HFF-Myc (cell line): ENCODE measurements at regions not wholly inside any gene's neighbourhood (a gene's known extent, or its start where the extent isn't known, plus 50 kb on each side); places are given as distances from the start of the nearest gene placed in this dataset.

Experiments used
- DNase-seq: peaks from one replicate; pipeline ENCODE4 v3.0.0-alpha.2; 2011; ENCODE audit warnings: low read depth; ENCODE audit errors: extremely low read depth
- H3K4me3 ChIP-seq: replicated peaks from 2 replicates; pipeline ENCODE4 v1.5.1; 2011; ENCODE audit warnings: low read depth, mild to moderate bottlenecking, control low read depth, low read length
- TF ChIP-seq, protein P1 (sequence below): IDR thresholded peaks from 2 replicates; pipeline ENCODE4 v1.5.1; 2012; ENCODE audit warnings: mild to moderate bottlenecking, low read depth, low read length, control low read depth; ENCODE audit errors: missing control alignments

DNA sequence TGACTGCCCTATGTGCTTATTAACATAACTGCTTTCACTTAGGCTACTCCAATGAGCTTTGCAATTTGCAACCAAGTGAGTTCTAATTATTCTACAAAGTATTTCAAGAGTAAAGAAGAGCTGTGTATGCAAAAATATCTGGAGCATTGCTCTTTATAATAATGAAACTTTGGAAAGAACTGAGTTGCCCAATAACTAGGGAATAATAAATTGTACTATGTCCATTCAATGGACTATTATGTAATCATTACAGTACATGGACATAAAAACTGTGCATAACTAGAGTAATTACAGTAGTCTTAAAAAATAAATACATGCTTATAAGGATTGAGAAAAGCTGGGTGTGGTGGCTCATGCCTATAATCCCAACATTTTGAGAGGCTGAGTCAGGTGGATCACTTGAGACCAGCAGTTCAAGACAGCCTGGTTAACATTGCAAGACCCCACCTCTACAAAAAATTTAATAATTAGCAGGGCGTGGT lies 70.3 kb upstream of the JAK1 start:
- TF ChIP-seq, protein P1, sequence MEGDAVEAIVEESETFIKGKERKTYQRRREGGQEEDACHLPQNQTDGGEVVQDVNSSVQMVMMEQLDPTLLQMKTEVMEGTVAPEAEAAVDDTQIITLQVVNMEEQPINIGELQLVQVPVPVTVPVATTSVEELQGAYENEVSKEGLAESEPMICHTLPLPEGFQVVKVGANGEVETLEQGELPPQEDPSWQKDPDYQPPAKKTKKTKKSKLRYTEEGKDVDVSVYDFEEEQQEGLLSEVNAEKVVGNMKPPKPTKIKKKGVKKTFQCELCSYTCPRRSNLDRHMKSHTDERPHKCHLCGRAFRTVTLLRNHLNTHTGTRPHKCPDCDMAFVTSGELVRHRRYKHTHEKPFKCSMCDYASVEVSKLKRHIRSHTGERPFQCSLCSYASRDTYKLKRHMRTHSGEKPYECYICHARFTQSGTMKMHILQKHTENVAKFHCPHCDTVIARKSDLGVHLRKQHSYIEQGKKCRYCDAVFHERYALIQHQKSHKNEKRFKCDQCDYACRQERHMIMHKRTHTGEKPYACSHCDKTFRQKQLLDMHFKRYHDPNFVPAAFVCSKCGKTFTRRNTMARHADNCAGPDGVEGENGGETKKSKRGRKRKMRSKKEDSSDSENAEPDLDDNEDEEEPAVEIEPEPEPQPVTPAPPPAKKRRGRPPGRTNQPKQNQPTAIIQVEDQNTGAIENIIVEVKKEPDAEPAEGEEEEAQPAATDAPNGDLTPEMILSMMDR, result no peak
- H3K4me3 ChIP-seq, result no peak overlapping the region
- DNase-seq, result no peak

DNA sequence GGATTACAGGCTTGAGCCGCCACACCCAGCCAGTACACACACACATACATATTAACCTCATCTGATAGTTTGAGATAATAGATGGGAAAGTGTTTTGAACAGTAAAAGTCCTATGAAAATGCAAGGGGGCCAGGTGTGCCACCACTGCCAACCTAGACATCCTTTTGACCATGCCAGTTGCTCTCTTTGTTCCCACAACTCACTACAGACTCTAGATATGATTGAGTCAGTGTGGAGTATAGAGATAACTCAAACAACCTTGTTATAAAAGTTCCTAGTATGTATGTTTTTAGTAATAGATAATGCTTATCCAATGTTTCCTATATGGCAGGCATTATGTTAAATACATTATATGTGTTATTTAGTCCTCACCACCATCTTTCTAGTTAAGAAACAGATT lies 72.7 kb upstream of the JAK1 start:
- TF ChIP-seq, protein P1, result no peak
- H3K4me3 ChIP-seq, result no peak overlapping the region
- no peak for DNase-seq

DNA sequence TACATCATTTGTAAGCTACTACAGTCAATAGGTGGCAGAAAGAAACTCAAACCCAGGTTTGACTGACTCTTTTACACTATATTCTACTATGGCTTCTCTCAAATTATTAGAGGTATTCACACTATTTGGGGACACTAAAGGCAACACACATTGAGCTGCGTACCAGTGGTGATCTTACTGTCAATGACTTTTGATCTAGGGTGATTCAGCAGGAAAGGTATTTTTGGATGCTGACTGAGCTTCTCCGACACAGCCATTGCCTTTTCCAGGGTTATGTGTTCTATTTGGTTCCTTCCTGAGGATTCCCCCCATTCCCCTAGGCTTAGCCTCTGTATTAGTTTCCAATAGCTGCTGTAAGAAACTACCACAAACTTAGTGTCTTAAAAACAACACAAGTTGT lies 73.2 kb upstream of the JAK1 start:
- no peak overlapping the region for H3K4me3 ChIP-seq
- TF ChIP-seq, protein P1, result no peak
- DNase-seq, result no peak

DNA sequence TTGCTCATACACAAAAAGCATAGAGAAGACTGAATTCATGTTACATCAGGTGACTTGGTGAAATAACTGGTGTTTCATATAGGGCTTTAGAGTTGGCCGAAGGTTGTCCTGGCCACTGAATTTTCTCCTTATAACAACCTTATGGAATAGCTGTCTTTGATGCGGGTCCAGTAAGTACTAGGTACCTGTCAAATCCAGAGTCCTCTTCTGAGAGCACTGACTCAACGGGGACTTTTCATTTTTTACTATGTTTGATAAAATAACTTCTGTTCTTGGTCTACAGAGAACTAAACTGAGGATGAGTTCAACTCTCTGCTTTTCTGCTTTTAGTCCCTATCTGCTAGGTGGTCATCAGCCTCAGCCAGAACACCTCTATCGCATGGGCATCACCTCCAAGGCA lies 76.1 kb upstream of the JAK1 start:
- TF ChIP-seq, protein P1, result no peak
- H3K4me3 ChIP-seq, result no peak overlapping the region
- DNase-seq, result no peak

DNA sequence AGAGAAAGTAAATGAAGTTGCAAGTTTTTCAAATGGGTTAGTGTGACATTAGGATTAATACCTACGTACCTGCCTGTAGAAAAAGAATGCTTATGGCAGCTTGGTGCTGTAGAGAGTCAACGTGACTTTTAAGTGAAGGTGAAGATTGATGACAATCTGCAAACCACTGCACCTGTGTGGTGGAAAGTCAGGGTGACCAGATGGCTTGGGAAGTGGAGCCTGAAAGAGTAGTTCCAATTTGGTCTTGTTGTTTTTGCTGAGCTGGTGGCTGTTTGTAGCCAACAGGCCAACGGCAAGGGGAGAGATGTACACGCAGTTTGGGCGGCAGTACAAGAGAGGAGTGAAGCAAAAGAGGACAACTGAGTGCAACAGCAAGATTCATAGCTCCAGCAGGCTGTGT lies 78.1 kb upstream of the JAK1 start:
- TF ChIP-seq, protein P1, result no peak
- no peak for DNase-seq
- H3K4me3 ChIP-seq, result no peak overlapping the region

DNA sequence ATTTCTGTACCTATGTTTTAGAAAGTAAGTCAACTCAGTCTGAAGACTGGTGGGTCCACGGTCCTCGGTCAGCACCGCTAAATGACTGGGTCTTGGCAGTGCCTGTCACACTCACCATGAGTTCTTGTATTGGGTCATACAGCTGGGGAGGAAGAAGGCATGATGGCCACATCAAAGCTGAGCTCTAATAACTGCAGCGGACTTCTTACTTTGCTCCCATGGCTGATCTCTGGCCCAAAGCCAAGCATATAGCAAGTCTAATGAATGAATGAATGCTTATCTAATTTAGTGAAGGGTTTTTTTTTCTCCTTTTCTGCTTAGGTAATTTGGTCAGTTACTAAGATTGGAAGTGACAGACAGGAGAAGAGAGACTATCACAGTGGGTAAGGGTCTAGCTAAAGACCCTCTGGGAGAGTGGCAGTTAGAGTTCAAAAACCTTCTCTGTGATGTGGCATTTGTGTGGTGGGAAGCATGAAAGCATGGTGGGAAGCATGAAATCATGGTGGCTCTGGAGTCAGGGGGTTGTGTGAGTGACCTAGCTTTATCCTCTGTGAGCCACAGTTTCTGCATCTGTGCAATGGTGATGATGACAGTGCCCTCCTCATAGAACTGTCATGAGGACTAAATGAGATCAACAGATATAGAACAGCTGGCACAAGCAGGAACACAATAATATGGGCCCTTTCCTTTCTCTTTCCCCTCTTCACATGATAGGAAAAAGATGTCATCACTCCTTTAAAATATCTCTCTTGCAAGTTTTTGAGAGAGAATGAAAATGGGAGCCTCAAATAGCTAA lies 78.9 kb upstream of the JAK1 start:
- DNase-seq, result no peak
- TF ChIP-seq, protein P1, result no peak
- no peak overlapping the region for H3K4me3 ChIP-seq
